Stomach (tissue), 4 donors: ENCODE measurements at regions not wholly inside any gene's neighbourhood (a gene's known extent, or its start where the extent isn't known, plus 50 kb on each side); places are given as distances from the start of the nearest gene placed in this dataset.

Experiments
- CTCF ChIP-seq, 7 experiments: fragments of 450-650 bp in 4 of 7; fragments of 200-600 bp in 3 of 7; sonication (generic) in 3 of 7; IDR thresholded peaks; one replicate each; pipeline ENCODE4 v1.5.1; 2016 to 2019; ENCODE audit warnings: antibody characterized with exemption in 7 of 7, control low read depth in 2 of 7, mild to moderate bottlenecking in 1 of 7
- POLR2A ChIP-seq, 4 donors: fragments of 450-650 bp; IDR thresholded peaks; one replicate each; pipeline ENCODE4 v1.6.1; 2016; ENCODE audit warnings: antibody characterized with exemption in 4 of 4, control low read depth in 2 of 4, mild to moderate bottlenecking in 1 of 4, moderate library complexity in 1 of 4

- TF ChIP-seq POLR2A (IDR thresholded peaks at IDR 0.05), result no peak
- no peak for TF ChIP-seq CTCF (IDR thresholded peaks at IDR 0.05)
Observed at GRCh38 chr2:37554687-37555086, 116.8 kb downstream of the CDC42EP3 start.
